ENCODE measurements at regions not wholly inside any gene's neighbourhood (a gene's known extent, or its start where the extent isn't known, plus 50 kb on each side); places are given as distances from the start of the nearest gene placed in this dataset.
"Not testable (repeated sequence)": the region's sequence is repeated elsewhere in the genome, so short reads cannot be mapped to it uniquely, and the experiment has no call there.

GRCh38 chr4:164215113-164215741, 538.7 kb upstream of the SMIM31 start:
- H3K9me3 ChIP-seq (ENCODE audit: low read length), result no peaks in the 10 kb centered on the region
- H3K36me3 ChIP-seq (ENCODE audit: insufficient read depth, low read length), result no peaks in the 10 kb centered on the region
- no peaks in the 10 kb centered on the region for H3K27me3 ChIP-seq (ENCODE audit: insufficient read depth, low read length)
- H3K4me1 ChIP-seq (ENCODE audit: insufficient read depth, low read length), result no peaks in the 10 kb centered on the region
- H3K4me3 ChIP-seq (ENCODE audit: low read length), result no peak overlapping the region
- no peak overlapping the region for H2AFZ ChIP-seq (ENCODE audit: low read depth, low read length)

- Histone ChIP-seq H3K36me3 (ENCODE audit: insufficient read depth, low read length) (no peaks in the 10 kb centered on the region), H3K4me3 (ENCODE audit: low read length) (no peak overlapping the region), H2AFZ (ENCODE audit: low read depth, low read length) (no peak overlapping the region), H3K4me1 (ENCODE audit: insufficient read depth, low read length) (no peaks in the 10 kb centered on the region), H3K27me3 (ENCODE audit: insufficient read depth, low read length) (no peaks in the 10 kb centered on the region), H3K9me3 (ENCODE audit: low read length) (no peaks in the 10 kb centered on the region)
Observed at GRCh38 chr4:164221631-164222030, 532.3 kb upstream of the SMIM31 start.

GRCh38 chr4:164224871-164225270, 529.1 kb upstream of the SMIM31 start:
- Histone ChIP-seq H3K9me3 (ENCODE audit: low read length) (no peaks in the 10 kb centered on the region), H3K27me3 (ENCODE audit: insufficient read depth, low read length) (no peaks in the 10 kb centered on the region), H3K4me3 (ENCODE audit: low read length) (no peak overlapping the region), H3K36me3 (ENCODE audit: insufficient read depth, low read length) (no peaks in the 10 kb centered on the region), H2AFZ (ENCODE audit: low read depth, low read length) (no peak overlapping the region), H3K4me1 (ENCODE audit: insufficient read depth, low read length) (no peaks in the 10 kb centered on the region)

- no peak overlapping the region for H2AFZ ChIP-seq (ENCODE audit: low read depth, low read length)
- H3K4me3 ChIP-seq (ENCODE audit: low read length), result no peak overlapping the region
- no peaks in the 10 kb centered on the region for H3K36me3 ChIP-seq (ENCODE audit: insufficient read depth, low read length)
- no peaks in the 10 kb centered on the region for H3K27me3 ChIP-seq (ENCODE audit: insufficient read depth, low read length)
- H3K9me3 ChIP-seq (ENCODE audit: low read length), result no peaks in the 10 kb centered on the region
- no peaks in the 10 kb centered on the region for H3K4me1 ChIP-seq (ENCODE audit: insufficient read depth, low read length)
Observed at GRCh38 chr4:164229255-164229654, 524.7 kb upstream of the SMIM31 start.

GRCh38 chr4:164239433-164239832, 514.5 kb upstream of the SMIM31 start:
- H2AFZ ChIP-seq (ENCODE audit: low read depth, low read length), result no peak overlapping the region
- no peaks in the 10 kb centered on the region for H3K4me1 ChIP-seq (ENCODE audit: insufficient read depth, low read length)
- H3K4me3 ChIP-seq (ENCODE audit: low read length), result no peak overlapping the region
- no peaks in the 10 kb centered on the region for H3K36me3 ChIP-seq (ENCODE audit: insufficient read depth, low read length)
- H3K9me3 ChIP-seq (ENCODE audit: low read length), result no peaks in the 10 kb centered on the region
- no peaks in the 10 kb centered on the region for H3K27me3 ChIP-seq (ENCODE audit: insufficient read depth, low read length)

GRCh38 chr4:164239976-164240375, 514.0 kb upstream of the SMIM31 start:
- Histone ChIP-seq H2AFZ (ENCODE audit: low read depth, low read length) (no peak overlapping the region), H3K36me3 (ENCODE audit: insufficient read depth, low read length) (no peaks in the 10 kb centered on the region), H3K4me3 (ENCODE audit: low read length) (no peak overlapping the region), H3K27me3 (ENCODE audit: insufficient read depth, low read length) (no peaks in the 10 kb centered on the region), H3K4me1 (ENCODE audit: insufficient read depth, low read length) (no peaks in the 10 kb centered on the region), H3K9me3 (ENCODE audit: low read length) (no peaks in the 10 kb centered on the region)

- Histone ChIP-seq H3K9me3 (ENCODE audit: low read length) (no peaks in the 10 kb centered on the region), H3K4me1 (ENCODE audit: insufficient read depth, low read length) (no peaks in the 10 kb centered on the region), H2AFZ (ENCODE audit: low read depth, low read length) (no peak overlapping the region), H3K36me3 (ENCODE audit: insufficient read depth, low read length) (no peaks in the 10 kb centered on the region), H3K4me3 (ENCODE audit: low read length) (no peak overlapping the region), H3K27me3 (ENCODE audit: insufficient read depth, low read length) (no peaks in the 10 kb centered on the region)
Observed at GRCh38 chr4:164251257-164251656, 502.7 kb upstream of the SMIM31 start.

- H3K4me3 ChIP-seq (ENCODE audit: low read length), result no peak overlapping the region
- H3K9me3 ChIP-seq (ENCODE audit: low read length), result no peaks in the 10 kb centered on the region
- no peaks in the 10 kb centered on the region for H3K27me3 ChIP-seq (ENCODE audit: insufficient read depth, low read length)
- no peak overlapping the region for H2AFZ ChIP-seq (ENCODE audit: low read depth, low read length)
- H3K36me3 ChIP-seq (ENCODE audit: insufficient read depth, low read length), result no peaks in the 10 kb centered on the region
- no peaks in the 10 kb centered on the region for H3K4me1 ChIP-seq (ENCODE audit: insufficient read depth, low read length)
Observed at GRCh38 chr4:164252286-164252685, 501.6 kb upstream of the SMIM31 start.

GRCh38 chr4:164261831-164262230, 492.1 kb upstream of the SMIM31 start:
- no peak overlapping the region for H3K4me3 ChIP-seq (ENCODE audit: low read length)
- no peaks in the 10 kb centered on the region for H3K36me3 ChIP-seq (ENCODE audit: insufficient read depth, low read length)
- H3K9me3 ChIP-seq (ENCODE audit: low read length), result no peaks in the 10 kb centered on the region
- H2AFZ ChIP-seq (ENCODE audit: low read depth, low read length), result no peak overlapping the region
- H3K4me1 ChIP-seq (ENCODE audit: insufficient read depth, low read length), result no peaks in the 10 kb centered on the region
- no peaks in the 10 kb centered on the region for H3K27me3 ChIP-seq (ENCODE audit: insufficient read depth, low read length)

- not testable (repeated sequence) for H3K4me3 ChIP-seq (ENCODE audit: low read length); H2AFZ ChIP-seq (ENCODE audit: low read depth, low read length)
Observed at GRCh38 chr4:164262508-164262907, 491.4 kb upstream of the SMIM31 start.

GRCh38 chr4:164277414-164277813, 476.5 kb upstream of the SMIM31 start:
- H2AFZ ChIP-seq (ENCODE audit: low read depth, low read length); H3K27me3 ChIP-seq (ENCODE audit: insufficient read depth, low read length); H3K36me3 ChIP-seq (ENCODE audit: insufficient read depth, low read length); H3K9me3 ChIP-seq (ENCODE audit: low read length); H3K4me3 ChIP-seq (ENCODE audit: low read length); H3K4me1 ChIP-seq (ENCODE audit: insufficient read depth, low read length): not testable (repeated sequence)

More at GRCh38 chr4:164262508-164262907, 491.4 kb upstream of the SMIM31 start:
- not testable (repeated sequence) for H3K27me3 ChIP-seq (ENCODE audit: insufficient read depth, low read length); H3K4me1 ChIP-seq (ENCODE audit: insufficient read depth, low read length); H3K9me3 ChIP-seq (ENCODE audit: low read length); H3K36me3 ChIP-seq (ENCODE audit: insufficient read depth, low read length)

GRCh38 chr4:164287173-164287572, 466.8 kb upstream of the SMIM31 start:
- H3K4me1 ChIP-seq (ENCODE audit: insufficient read depth, low read length), result no peaks in the 10 kb centered on the region
- no peaks in the 10 kb centered on the region for H3K9me3 ChIP-seq (ENCODE audit: low read length)
- H2AFZ ChIP-seq (ENCODE audit: low read depth, low read length), result no peak overlapping the region
- H3K36me3 ChIP-seq (ENCODE audit: insufficient read depth, low read length), result no peaks in the 10 kb centered on the region
- H3K27me3 ChIP-seq (ENCODE audit: insufficient read depth, low read length), result no peaks in the 10 kb centered on the region
- no peak overlapping the region for H3K4me3 ChIP-seq (ENCODE audit: low read length)

- Histone ChIP-seq H3K27me3 (ENCODE audit: insufficient read depth, low read length) (no peaks in the 10 kb centered on the region), H3K4me3 (ENCODE audit: low read length) (no peak overlapping the region), H3K36me3 (ENCODE audit: insufficient read depth, low read length) (no peaks in the 10 kb centered on the region), H2AFZ (ENCODE audit: low read depth, low read length) (no peak overlapping the region), H3K9me3 (ENCODE audit: low read length) (no peaks in the 10 kb centered on the region), H3K4me1 (ENCODE audit: insufficient read depth, low read length) (no peaks in the 10 kb centered on the region)
Observed at GRCh38 chr4:164288578-164288977, 465.4 kb upstream of the SMIM31 start.

- no peaks in the 10 kb centered on the region for H3K9me3 ChIP-seq (ENCODE audit: low read length)
- no peak overlapping the region for H3K4me3 ChIP-seq (ENCODE audit: low read length)
- no peak overlapping the region for H2AFZ ChIP-seq (ENCODE audit: low read depth, low read length)
- H3K27me3 ChIP-seq (ENCODE audit: insufficient read depth, low read length), result no peaks in the 10 kb centered on the region
- H3K4me1 ChIP-seq (ENCODE audit: insufficient read depth, low read length), result no peaks in the 10 kb centered on the region
- no peaks in the 10 kb centered on the region for H3K36me3 ChIP-seq (ENCODE audit: insufficient read depth, low read length)
Observed at GRCh38 chr4:164293203-164293602, 460.7 kb upstream of the SMIM31 start.
